Stomach smooth muscle (tissue), 2 donors: ENCODE measurements at regions not wholly inside any gene's neighbourhood (a gene's known extent, or its start where the extent isn't known, plus 50 kb on each side); places are given as distances from the start of the nearest gene placed in this dataset.

Source experiments
- H3K27ac ChIP-seq: one replicate; pipeline ENCODE4 v1.7.0; 2013; ENCODE audit warnings: mild to moderate bottlenecking, low read length, inconsistent platforms
- H3K27me3 ChIP-seq, 2 donors: one replicate each; pipeline ENCODE4 v1.7.0; 2013; ENCODE audit warnings: low read length in 2 of 2; ENCODE audit not compliant: insufficient read depth in 2 of 2, control insufficient read depth in 1 of 2
- H3K36me3 ChIP-seq, 2 donors: one replicate each; pipeline ENCODE4 v1.7.0; 2013; ENCODE audit warnings: low read length in 2 of 2; ENCODE audit not compliant: control insufficient read depth in 2 of 2, insufficient read depth in 2 of 2
- H3K4me1 ChIP-seq: one replicate; pipeline ENCODE4 v1.7.0; 2013; ENCODE audit warnings: low read length; ENCODE audit not compliant: control insufficient read depth, insufficient read depth
- H3K4me3 ChIP-seq, 2 donors: one replicate each; pipeline ENCODE4 v1.7.0; 2013; ENCODE audit warnings: low read length in 2 of 2
- H3K9ac ChIP-seq, 2 donors: one replicate each; pipeline ENCODE4 v1.7.0; 2013; ENCODE audit warnings: low read length in 2 of 2, mild to moderate bottlenecking in 1 of 2
- H3K9me3 ChIP-seq, 2 donors: one replicate each; pipeline ENCODE4 v1.7.0; 2013; ENCODE audit warnings: low read length in 2 of 2; ENCODE audit not compliant: control insufficient read depth in 2 of 2
- donor health status: healthy.
- donor health status: Pancreatic carcinoma.

GRCh38 chr5:173524136-173524535 lies 92.3 kb downstream of the BOD1 start:
- H3K4me1 ChIP-seq, result no peaks in the 10 kb centered on the region
- H3K36me3 ChIP-seq, result no peaks in the 10 kb centered on the region
- no peak overlapping the region for H3K4me3 ChIP-seq
- H3K9me3 ChIP-seq, result no peaks in the 10 kb centered on the region
- H3K27ac ChIP-seq, result no peak overlapping the region
- no peaks in the 10 kb centered on the region for H3K27me3 ChIP-seq
- H3K9ac ChIP-seq, result no peak overlapping the region

GRCh38 chr5:173523388-173523787 lies 93.1 kb downstream of the BOD1 start:
- Histone ChIP-seq H3K27me3 (no peaks in the 10 kb centered on the region), H3K4me3 (no peak overlapping the region), H3K36me3 (no peaks in the 10 kb centered on the region), H3K9me3 (no peaks in the 10 kb centered on the region), H3K9ac (no peak overlapping the region), H3K4me1 (no peaks in the 10 kb centered on the region), H3K27ac (no peak overlapping the region)

- no peaks in the 10 kb centered on the region for H3K9me3 ChIP-seq
- H3K27me3 ChIP-seq, result no peaks in the 10 kb centered on the region
- H3K27ac ChIP-seq, result no peak overlapping the region
- H3K4me1 ChIP-seq, result no peaks in the 10 kb centered on the region
- H3K4me3 ChIP-seq, result no peak overlapping the region
- no peak overlapping the region for H3K9ac ChIP-seq
- H3K36me3 ChIP-seq, result no peaks in the 10 kb centered on the region
Measured at GRCh38 chr5:173522518-173522917, 93.9 kb downstream of the BOD1 start.

DNA sequence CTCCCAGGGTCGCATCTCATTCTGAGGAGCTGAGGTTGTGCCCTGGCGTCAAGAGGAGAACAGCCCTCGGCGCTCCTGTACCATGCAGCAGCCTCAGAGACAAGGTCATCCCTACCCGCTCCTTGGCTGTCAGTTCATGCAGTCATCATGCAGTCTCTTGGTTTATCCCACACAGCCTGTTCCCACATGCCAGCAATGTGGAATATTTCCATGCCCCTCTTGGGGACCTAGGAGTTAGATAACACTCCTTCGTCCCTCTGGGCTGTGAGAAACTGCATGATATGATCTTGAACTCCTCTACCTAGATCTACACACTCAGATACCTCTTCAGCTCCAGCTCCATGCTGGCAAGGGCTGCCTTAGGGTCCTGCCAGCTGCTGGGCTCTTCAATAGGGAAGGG lies 97.6 kb downstream of the BOD1 start:
- Histone ChIP-seq H3K9ac (no peak overlapping the region), H3K4me1 (no peaks in the 10 kb centered on the region), H3K4me3 (no peak overlapping the region), H3K27ac (no peak overlapping the region), H3K36me3 (no peaks in the 10 kb centered on the region), H3K9me3 (no peaks in the 10 kb centered on the region), H3K27me3 (no peaks in the 10 kb centered on the region)

- Histone ChIP-seq H3K4me3 (no peak overlapping the region), H3K27ac (no peak overlapping the region), H3K36me3 (no peaks in the 10 kb centered on the region), H3K4me1 (no peaks in the 10 kb centered on the region), H3K9me3 (no peaks in the 10 kb centered on the region), H3K9ac (no peak overlapping the region), H3K27me3 (no peaks in the 10 kb centered on the region)
Measured at GRCh38 chr5:173517648-173518047, 98.8 kb downstream of the BOD1 start.

DNA sequence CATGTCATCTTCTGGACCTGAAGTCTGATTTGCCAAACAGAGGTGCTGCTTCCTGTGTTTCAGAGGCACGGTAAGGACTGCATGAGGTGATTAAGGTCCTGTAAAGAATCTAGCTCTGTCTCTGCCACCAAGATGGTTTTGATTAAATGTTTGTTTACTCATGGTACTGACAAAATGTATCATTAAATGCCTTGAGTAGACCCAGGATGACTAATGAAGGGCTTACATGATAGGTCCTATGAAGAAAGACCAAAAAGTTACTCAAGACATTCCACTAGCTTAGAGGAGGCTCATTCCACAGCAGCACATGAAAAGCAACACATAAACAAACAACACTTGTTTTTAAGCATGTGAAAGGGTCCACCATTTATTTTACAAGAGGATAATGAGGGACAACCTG lies 100.9 kb downstream of the BOD1 start:
- H3K4me1 ChIP-seq, result no peaks in the 10 kb centered on the region
- H3K27ac ChIP-seq, result no peak overlapping the region

DNA sequence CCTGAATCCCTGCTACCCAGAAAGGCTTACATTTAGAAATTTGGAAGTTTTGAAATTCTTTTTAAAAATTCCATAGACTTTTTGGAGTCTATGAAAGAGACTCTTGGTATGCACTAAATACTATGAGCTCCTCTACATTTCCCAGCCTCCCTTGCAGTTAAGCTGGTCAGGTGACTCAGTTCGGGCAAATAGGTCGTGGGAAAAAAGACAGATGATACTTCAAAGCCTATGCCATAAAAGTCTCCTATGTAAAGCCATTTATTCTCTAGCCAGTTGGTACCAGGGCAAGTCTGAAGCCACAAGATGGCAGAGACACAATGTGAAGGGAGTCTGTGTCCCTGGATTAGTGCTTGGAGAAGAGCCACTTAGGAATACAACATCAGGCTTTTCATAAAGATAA lies 101.8 kb downstream of the BOD1 start:
- Histone ChIP-seq H3K9me3 (no peaks in the 10 kb centered on the region), H3K4me1 (no peaks in the 10 kb centered on the region), H3K36me3 (no peaks in the 10 kb centered on the region), H3K27ac (no peak overlapping the region), H3K4me3 (no peak overlapping the region), H3K27me3 (no peaks in the 10 kb centered on the region), H3K9ac (no peak overlapping the region)

More for the DNA sequence above, 100.9 kb downstream of the BOD1 start:
- no peak overlapping the region for H3K4me3 ChIP-seq
- no peaks in the 10 kb centered on the region for H3K9me3 ChIP-seq
- no peak overlapping the region for H3K9ac ChIP-seq
- H3K27me3 ChIP-seq, result no peaks in the 10 kb centered on the region
- H3K36me3 ChIP-seq, result no peaks in the 10 kb centered on the region

DNA sequence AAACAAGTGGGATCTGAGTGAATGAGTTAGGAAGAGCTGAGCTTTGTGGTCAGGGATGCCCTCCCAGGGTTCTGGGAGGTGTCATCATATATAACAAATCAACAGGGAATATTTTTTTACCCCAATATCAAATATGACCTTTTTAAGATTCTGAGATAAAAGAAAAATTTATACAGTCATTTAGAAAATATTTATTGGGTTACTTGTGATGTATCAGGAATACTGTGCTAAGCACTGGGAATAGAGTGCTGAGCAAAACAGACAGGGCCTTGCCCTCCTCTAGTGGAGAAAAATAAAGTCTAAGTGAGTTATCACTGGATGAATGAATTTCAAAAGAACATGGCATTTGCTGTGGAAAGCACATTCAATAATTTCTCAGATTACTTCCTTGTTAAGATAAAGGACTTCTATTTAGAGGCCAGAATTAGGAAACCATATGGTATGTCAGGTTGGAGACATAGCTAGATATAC lies 102.9 kb downstream of the BOD1 start:
- H3K9me3 ChIP-seq, result no peaks in the 10 kb centered on the region
- no peaks in the 10 kb centered on the region for H3K27me3 ChIP-seq
- H3K4me1 ChIP-seq, result no peaks in the 10 kb centered on the region
- H3K36me3 ChIP-seq, result no peaks in the 10 kb centered on the region
- no peak overlapping the region for H3K27ac ChIP-seq
- H3K9ac ChIP-seq, result no peak overlapping the region
- H3K4me3 ChIP-seq, result no peak overlapping the region

DNA sequence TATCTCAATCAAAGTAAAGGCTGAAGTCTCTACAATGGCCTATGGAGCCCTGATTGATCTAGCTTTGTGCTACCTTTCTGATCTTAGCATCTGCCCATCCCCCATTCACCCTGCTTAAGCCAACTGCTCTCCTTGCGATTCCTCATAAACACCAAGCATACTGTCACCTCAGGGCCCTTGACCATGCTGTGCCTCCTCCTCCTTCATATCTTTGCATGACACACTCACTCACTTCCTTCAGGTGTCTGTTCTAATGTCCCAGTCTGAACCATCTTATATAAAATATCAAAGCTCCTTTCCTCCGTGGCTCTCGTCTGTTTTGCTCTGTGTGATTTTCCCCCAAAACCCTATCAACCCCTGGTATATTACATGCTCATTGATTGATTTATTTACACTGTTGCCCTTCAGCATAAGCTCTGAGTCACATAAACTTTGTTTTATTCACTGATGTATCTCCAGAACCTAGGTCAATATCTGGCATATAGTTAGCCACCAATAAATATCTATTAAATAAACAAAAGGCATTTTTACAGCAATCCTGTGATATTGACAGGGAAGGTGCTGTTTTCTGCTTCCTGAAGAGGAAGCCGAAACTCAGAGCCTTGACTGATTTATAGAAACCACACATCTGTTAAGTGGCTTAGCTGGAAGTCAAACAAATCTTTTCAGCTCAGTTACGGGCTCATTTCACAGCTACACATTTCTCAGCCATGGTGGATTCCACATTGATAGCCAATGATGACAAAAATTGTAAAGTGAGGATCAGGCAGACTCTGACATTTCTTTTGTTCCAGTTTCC lies 103.6 kb downstream of the BOD1 start:
- Histone ChIP-seq H3K9ac (no peak overlapping the region), H3K27ac (no peak overlapping the region), H3K27me3 (no peaks in the 10 kb centered on the region), H3K36me3 (no peaks in the 10 kb centered on the region), H3K4me1 (no peaks in the 10 kb centered on the region), H3K9me3 (no peaks in the 10 kb centered on the region), H3K4me3 (no peak overlapping the region)

DNA sequence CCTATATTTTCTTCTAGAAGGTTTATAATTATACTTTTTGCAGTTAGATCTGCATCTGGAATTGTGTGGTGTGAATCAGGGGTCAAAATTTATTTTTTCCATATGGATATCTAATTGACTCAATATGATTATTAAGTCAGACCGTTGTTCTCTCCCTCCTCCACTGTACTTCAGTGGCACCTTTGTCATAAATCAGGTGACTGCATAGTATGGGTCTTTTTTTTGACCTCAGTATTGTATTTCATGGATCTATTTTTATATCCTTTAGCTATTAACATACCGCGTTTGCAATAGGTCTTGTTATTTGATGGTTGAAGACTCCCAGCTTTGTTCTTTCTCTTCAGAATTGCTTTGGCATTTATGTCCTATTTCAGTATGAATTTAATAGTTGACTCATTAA lies 107.4 kb downstream of the BOD1 start:
- Histone ChIP-seq H3K27ac (no peak overlapping the region), H3K4me3 (no peak overlapping the region), H3K9ac (no peak overlapping the region), H3K4me1 (no peaks in the 10 kb centered on the region), H3K9me3 (peaks cover 0 to 4% of the 10 kb centered on the region in 2 donors), H3K36me3 (no peaks in the 10 kb centered on the region), H3K27me3 (no peaks in the 10 kb centered on the region)

DNA sequence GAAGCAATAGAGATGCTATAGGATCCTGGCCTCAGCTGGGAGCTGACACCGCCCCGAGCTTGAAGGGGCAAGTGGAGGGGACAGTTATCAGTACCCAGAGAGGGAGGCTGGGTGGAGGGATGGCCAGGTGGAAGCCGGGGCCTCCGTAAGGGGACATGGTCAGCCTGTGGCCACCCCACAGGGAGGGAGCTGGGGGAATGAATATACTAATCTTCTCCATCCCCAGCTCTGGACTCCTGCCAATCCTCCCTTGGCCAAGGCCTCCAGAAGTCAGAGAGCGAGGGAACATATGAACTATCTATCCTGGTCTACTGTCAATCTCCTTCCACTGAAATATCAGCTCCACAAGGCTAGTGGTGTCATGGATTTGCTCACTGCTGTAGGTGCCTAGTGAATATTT lies 109.3 kb downstream of the BOD1 start:
- H3K9ac ChIP-seq, result no peak overlapping the region
- no peak overlapping the region for H3K27ac ChIP-seq
- no peaks in the 10 kb centered on the region for H3K27me3 ChIP-seq
- H3K4me3 ChIP-seq, result no peak overlapping the region
- peaks cover 0 to 6% of the 10 kb centered on the region in 2 donors for H3K9me3 ChIP-seq
- H3K4me1 ChIP-seq, result no peaks in the 10 kb centered on the region
- no peaks in the 10 kb centered on the region for H3K36me3 ChIP-seq
